Heart left ventricle (tissue), 16 donors: ENCODE measurements at regions not wholly inside any gene's neighbourhood (a gene's known extent, or its start where the extent isn't known, plus 50 kb on each side); places are given as distances from the start of the nearest gene placed in this dataset.

Experiments
- ATAC-seq, 4 donors: fragments of 200-7000 bp; cut with Tn5 transposase; one replicate each; pipeline ENCODE4 v1.9.1; 2020 to 2022; ENCODE audit warnings: moderate library complexity in 4 of 4, mild to moderate bottlenecking in 3 of 4, moderate number of reproducible peaks in 1 of 4
- DNase-seq, 5 donors: peaks; one replicate each; pipeline ENCODE4 v3.0.0-alpha.2; 2020
- H3K27ac ChIP-seq, 12 donors: fragments of 200-600 bp; sonication (generic) in 4 of 12; one replicate each; pipeline versions ENCODE4 v1.5.0 to v1.8.0; 2016 to 2022; ENCODE audit warnings: mild to moderate bottlenecking in 2 of 12
- H3K27me3 ChIP-seq, 9 donors: fragments of 200-600 bp; sonication (generic) in 2 of 9; one replicate each; pipeline versions ENCODE4 v1.5.1 to v1.8.0; 2016 to 2022; ENCODE audit warnings: mild to moderate bottlenecking in 3 of 9
- H3K36me3 ChIP-seq, 9 donors: fragments of 200-600 bp; sonication (generic) in 2 of 9; one replicate each; pipeline versions ENCODE4 v1.5.0 to v1.8.0; 2018 to 2022; ENCODE audit warnings: mild to moderate bottlenecking in 2 of 9
- H3K4me1 ChIP-seq, 12 donors: fragments of 200-600 bp; sonication (generic) in 4 of 12; one replicate each; pipeline versions ENCODE4 v1.5.0 to v1.8.0; 2016 to 2022; ENCODE audit warnings: mild to moderate bottlenecking in 3 of 12
- H3K4me3 ChIP-seq, 12 donors: fragments of 200-600 bp; sonication (generic) in 4 of 12; one replicate each; pipeline versions ENCODE4 v1.5.0 to v1.8.0; 2017 to 2022; ENCODE audit warnings: mild to moderate bottlenecking in 9 of 12, moderate library complexity in 4 of 12
- H3K9me3 ChIP-seq, 12 donors: fragments of 200-600 bp; sonication (generic) in 4 of 12; one replicate each; pipeline versions ENCODE4 v1.5.0 to v1.8.0; 2016 to 2022; ENCODE audit warnings: mild to moderate bottlenecking in 1 of 12
- POLR2A ChIP-seq, 2 donors: fragments of 450-650 bp; IDR thresholded peaks; one replicate each; pipeline ENCODE4 v1.6.1; 2017; ENCODE audit warnings: antibody characterized with exemption in 2 of 2, mild to moderate bottlenecking in 2 of 2, moderate library complexity in 2 of 2
- WGBS, 4 donors: extraction: QIAGEN DNeasy Blood & Tissue Kit in 2 of 4; methylation state at CpG; one replicate each; pipeline versions ENCODE4 v1.1.5 to v1.1.7; 2013 to 2018; 5-methylcytosine and 5-hydroxymethylcytosine counted together
- intact Hi-C, 10 donors: fragments of 100-400 bp; cut with DNase I; formaldehyde crosslinking; loops; one replicate each; pipeline versions ENCODE4 v1.11.1 to v1.14.2; 2022
- TF ChIP-seq, protein P1 (sequence below), 12 donors: fragments of 200-600 bp; sonication (generic) in 4 of 12; IDR thresholded peaks; one replicate each; pipeline versions ENCODE4 v1.5.0 to v1.8.0; 2018 to 2022; ENCODE audit warnings: antibody characterized with exemption in 12 of 12, mild to moderate bottlenecking in 5 of 12
- donor health status: ischemic (EF 13 %, LVEDD 7.1; RV severe dilation, severe dysfunction).
- donor health status: healthy with polysubstance abuse.
- donor health status: DM: no; HTN: yes; CAD: no.
- donor health status: DM: no; HTN: no; CAD: no.
- donor health status: ischemic (EF 25% LVEDD 6.9; RV normal size, moderate dysfunction).
- donor health status: ischemic (EF 25% LVEDD 5.7; RV mildly dilated, moderate dysfunction).
- donor health status: healthy.
- donor health status: DM: yes; HTN: yes; CAD: no.
- donor health status: ischemic (EF 35%, LVEDD 5.7; RV mildly dilated, moderate dysfunction).
- donor health status: nonischemic (EF 11% LVEDD 7.7; RV severe dilation, severe dysfunction).
- donor health status: DM: yes; HTN: yes; CAD: no.
- donor health status: PGD.
- donor health status: ischemic (EF 29% LVEDD 5.4; RV normal size, mild dysfunction).
- donor health status: nonischemic (EF 23%, LVEDD 6.1; RV moderate dilation, normal function).

DNA sequence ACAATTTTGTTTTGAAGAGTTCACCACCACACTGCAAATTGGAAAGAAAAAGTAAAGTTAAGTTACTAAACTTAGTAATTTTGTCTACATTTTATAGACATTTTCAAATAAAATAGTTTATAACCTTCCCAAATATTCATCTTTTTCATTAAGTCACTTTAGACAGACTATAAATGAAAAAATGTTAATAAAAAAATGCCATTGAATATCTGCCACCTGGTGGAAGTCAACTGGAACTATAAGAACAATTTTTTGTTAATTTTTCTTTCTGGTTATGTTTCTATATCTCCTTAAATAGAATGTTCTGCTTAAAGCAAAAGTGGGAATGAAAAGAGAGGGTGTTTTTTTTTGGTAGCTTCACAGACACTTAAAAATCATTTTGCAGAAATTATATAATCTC, 534.4 kb upstream of the PCDH10 start:
- no peak for TF ChIP-seq POLR2A (IDR thresholded peaks at IDR 0.05)
- TF ChIP-seq, protein P1, sequence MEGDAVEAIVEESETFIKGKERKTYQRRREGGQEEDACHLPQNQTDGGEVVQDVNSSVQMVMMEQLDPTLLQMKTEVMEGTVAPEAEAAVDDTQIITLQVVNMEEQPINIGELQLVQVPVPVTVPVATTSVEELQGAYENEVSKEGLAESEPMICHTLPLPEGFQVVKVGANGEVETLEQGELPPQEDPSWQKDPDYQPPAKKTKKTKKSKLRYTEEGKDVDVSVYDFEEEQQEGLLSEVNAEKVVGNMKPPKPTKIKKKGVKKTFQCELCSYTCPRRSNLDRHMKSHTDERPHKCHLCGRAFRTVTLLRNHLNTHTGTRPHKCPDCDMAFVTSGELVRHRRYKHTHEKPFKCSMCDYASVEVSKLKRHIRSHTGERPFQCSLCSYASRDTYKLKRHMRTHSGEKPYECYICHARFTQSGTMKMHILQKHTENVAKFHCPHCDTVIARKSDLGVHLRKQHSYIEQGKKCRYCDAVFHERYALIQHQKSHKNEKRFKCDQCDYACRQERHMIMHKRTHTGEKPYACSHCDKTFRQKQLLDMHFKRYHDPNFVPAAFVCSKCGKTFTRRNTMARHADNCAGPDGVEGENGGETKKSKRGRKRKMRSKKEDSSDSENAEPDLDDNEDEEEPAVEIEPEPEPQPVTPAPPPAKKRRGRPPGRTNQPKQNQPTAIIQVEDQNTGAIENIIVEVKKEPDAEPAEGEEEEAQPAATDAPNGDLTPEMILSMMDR (IDR thresholded peaks at IDR 0.05), result peak in 2 of 12 donors; percentile 14 to 16
- Histone ChIP-seq H3K27me3 (no peaks in the 10 kb centered on the region), H3K36me3 (no peaks in the 10 kb centered on the region), H3K9me3 (peaks cover 0 to 4% (median 0%) of the 10 kb centered on the region in 12 donors), H3K27ac (no peak overlapping the region), H3K4me1 (no peaks in the 10 kb centered on the region), H3K4me3 (no peak overlapping the region)
- DNase-seq (no peak), ATAC-seq (no peak)
- intact Hi-C loops, result no loop called here

DNA sequence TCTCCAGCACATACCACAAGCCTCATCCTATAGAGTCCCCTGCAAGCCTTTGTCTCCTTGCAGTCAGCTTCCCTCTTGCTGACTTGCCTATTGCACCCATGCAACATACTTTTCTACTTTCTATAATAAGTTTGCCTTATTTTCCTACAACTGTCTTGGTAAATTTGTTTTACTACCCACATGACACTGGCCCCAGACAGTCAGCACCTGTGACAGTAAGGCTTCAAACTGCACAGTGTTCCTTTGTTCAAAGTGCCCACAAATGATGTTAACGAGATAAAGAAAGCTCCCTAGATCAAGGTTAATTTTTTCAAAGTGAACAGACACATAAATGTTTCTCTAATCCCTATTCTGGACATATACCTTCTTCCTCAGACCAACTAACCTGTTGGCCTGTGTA, 529.1 kb upstream of the PCDH10 start:
- H3K36me3 ChIP-seq, result no peaks in the 10 kb centered on the region
- no peaks in the 10 kb centered on the region for H3K4me1 ChIP-seq
- TF ChIP-seq POLR2A (IDR thresholded peaks at IDR 0.05), result no peak
- TF ChIP-seq, protein P1 (IDR thresholded peaks at IDR 0.05), result no peak
- no peak overlapping the region for H3K27ac ChIP-seq
- H3K4me3 ChIP-seq, result no peak overlapping the region
- DNase-seq, result no peak
- H3K27me3 ChIP-seq, result no peaks in the 10 kb centered on the region
- ATAC-seq, result no peak
- 68 to 80% (median 74%) methylated on average over 1 of the region's 1 CpG for WGBS, 4 donors
- intact Hi-C loops, result no loop called here
- peaks cover 0 to 4% (median 0%) of the 10 kb centered on the region in 12 donors for H3K9me3 ChIP-seq

DNA sequence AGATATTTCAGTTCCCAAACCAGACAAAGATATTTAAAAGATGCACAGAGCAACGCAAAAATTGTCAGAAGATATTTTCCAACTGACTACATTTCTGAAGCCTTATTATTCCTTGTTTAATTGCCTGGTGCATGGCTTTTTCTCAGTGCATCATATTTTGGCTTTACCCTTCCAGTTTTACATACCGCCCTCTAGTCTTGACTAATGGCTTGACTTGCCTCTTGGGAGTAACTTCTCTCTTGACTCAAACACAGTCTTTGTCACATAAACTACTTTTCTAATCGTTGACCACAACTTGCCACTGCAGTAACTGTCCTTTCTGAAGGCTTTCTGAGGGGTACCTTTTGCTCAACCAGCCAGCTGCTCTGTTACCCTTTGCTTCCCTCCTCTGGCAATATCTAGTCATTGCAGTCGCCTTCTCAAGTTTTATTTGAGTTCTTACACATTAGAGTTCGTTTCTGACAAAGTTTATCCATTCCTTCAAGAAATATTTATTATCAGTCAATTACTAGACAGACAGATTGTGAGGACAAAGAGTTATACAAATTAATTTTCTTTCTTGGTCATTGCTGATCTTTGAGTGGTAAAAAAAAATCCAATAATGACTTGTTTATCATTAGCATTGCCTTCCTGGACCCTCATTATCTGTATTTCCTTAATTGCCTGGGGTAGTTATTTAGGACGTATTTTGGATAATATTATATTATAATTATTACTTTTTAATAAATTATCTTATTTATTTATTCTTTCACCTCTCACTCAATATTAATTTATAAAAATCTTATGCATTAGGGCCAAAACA, 506.9 kb upstream of the PCDH10 start:
- peaks cover 0 to 6% (median 0%) of the 10 kb centered on the region in 12 donors for H3K9me3 ChIP-seq
- TF ChIP-seq, protein P1 (IDR thresholded peaks at IDR 0.05), result peak in 10 of 12 donors; percentile 13 to 56 (median 41)
- TF ChIP-seq POLR2A (IDR thresholded peaks at IDR 0.05), result no peak
- ATAC-seq, result no peak
- H3K27me3 ChIP-seq, result no peaks in the 10 kb centered on the region
- no peak overlapping the region for H3K4me3 ChIP-seq
- DNase-seq, result no peak
- no peak overlapping the region for H3K27ac ChIP-seq
- intact Hi-C loops, result no loop called here
- H3K36me3 ChIP-seq, result no peaks in the 10 kb centered on the region
- 14 to 17% (median 15%) methylated on average over 6 of the region's 6 CpGs for WGBS, 4 donors
- no peaks in the 10 kb centered on the region for H3K4me1 ChIP-seq

DNA sequence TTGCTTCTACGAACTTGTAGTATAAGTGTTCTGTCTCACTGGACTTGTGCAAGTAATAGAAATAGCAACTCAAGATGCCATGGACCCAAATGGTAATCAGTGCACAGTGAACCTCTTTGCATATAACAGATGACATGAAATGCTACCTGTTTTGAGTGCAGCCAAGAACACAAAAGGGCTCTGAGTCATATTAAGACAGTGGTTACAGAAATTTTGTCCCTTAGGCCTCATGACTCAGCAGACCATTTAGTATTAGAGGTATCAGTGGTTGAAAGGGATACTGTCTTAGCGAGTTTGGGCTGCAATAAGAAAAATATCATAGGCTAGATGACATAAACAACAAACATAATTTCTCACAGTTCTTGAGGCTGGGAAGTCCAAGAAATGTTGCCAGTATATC, 502.9 kb upstream of the PCDH10 start:
- H3K4me1 ChIP-seq, result no peaks in the 10 kb centered on the region
- no peaks in the 10 kb centered on the region for H3K36me3 ChIP-seq
- ATAC-seq, result no peak
- DNase-seq, result no peak
- H3K9me3 ChIP-seq, result peaks cover 0 to 6% (median 0%) of the 10 kb centered on the region in 12 donors
- no peak overlapping the region for H3K27ac ChIP-seq
- WGBS, 4 donors, result 72 to 80% (median 78%) methylated on average over 2 of the region's 2 CpGs
- intact Hi-C loops, result no loop called here
- no peak overlapping the region for H3K4me3 ChIP-seq
- TF ChIP-seq, protein P1 (IDR thresholded peaks at IDR 0.05), result no peak
- no peak for TF ChIP-seq POLR2A (IDR thresholded peaks at IDR 0.05)
- H3K27me3 ChIP-seq, result no peaks in the 10 kb centered on the region
